Kidney tubule cell (primary cell): ENCODE measurements at regions not wholly inside any gene's neighbourhood (a gene's known extent, or its start where the extent isn't known, plus 50 kb on each side); places are given as distances from the start of the nearest gene placed in this dataset.
"Not testable (repeated sequence)": the region's sequence is repeated elsewhere in the genome, so short reads cannot be mapped to it uniquely, and the experiment has no call there.

Source experiments
- DNase-seq: peaks from one replicate; pipeline ENCODE4 v3.0.0-alpha.2; 2018; ENCODE audit warnings: low spot score

- DNase-seq, result peak; percentile 58
These were observed 165.2 kb upstream of the TMEM72 start for GRCh38 chr10:44745920-44746319.

GRCh38 chr10:44747593-44748172 lies 163.5 kb upstream of the TMEM72 start:
- DNase-seq, result no peak

GRCh38 chr10:44749151-44749550 lies 162.0 kb upstream of the TMEM72 start:
- peak; percentile 56 for DNase-seq

- peak; percentile 87 for DNase-seq
These were observed 158.4 kb upstream of the TMEM72 start for GRCh38 chr10:44752451-44753441.

- not testable (repeated sequence) for DNase-seq
These were observed 156.8 kb upstream of the TMEM72 start for GRCh38 chr10:44754355-44754754.

GRCh38 chr10:44755481-44755880 lies 155.7 kb upstream of the TMEM72 start:
- DNase-seq, result no peak

GRCh38 chr10:44756216-44756615 lies 154.9 kb upstream of the TMEM72 start:
- peak; percentile 63 for DNase-seq

- no peak for DNase-seq
These were observed 153.5 kb upstream of the TMEM72 start for GRCh38 chr10:44757551-44758205.

GRCh38 chr10:44759122-44759521 lies 152.0 kb upstream of the TMEM72 start:
- DNase-seq, result no peak

GRCh38 chr10:44760513-44760912 lies 150.6 kb upstream of the TMEM72 start:
- no peak for DNase-seq

- no peak for DNase-seq
These were observed 150.1 kb upstream of the TMEM72 start for GRCh38 chr10:44761076-44761475.

- no peak for DNase-seq
These were observed 147.8 kb upstream of the TMEM72 start for GRCh38 chr10:44763331-44763730.

- no peak for DNase-seq
These were observed 145.8 kb upstream of the TMEM72 start for GRCh38 chr10:44765299-44765698.

- no peak for DNase-seq
These were observed 144.5 kb upstream of the TMEM72 start for GRCh38 chr10:44766631-44767030.

GRCh38 chr10:44769450-44769849 lies 141.7 kb upstream of the TMEM72 start:
- DNase-seq, result no peak

- no peak for DNase-seq
These were observed 139.7 kb upstream of the TMEM72 start for GRCh38 chr10:44771233-44771995.

- no peak for DNase-seq
These were observed 137.6 kb upstream of the TMEM72 start for GRCh38 chr10:44773565-44773964.

GRCh38 chr10:44774676-44775401 lies 136.3 kb upstream of the TMEM72 start:
- no peak for DNase-seq

- DNase-seq, result no peak
These were observed 135.8 kb upstream of the TMEM72 start for GRCh38 chr10:44775402-44775741.

GRCh38 chr10:44776181-44776580 lies 135.0 kb upstream of the TMEM72 start:
- no peak for DNase-seq

- no peak for DNase-seq
These were observed 131.6 kb upstream of the TMEM72 start for GRCh38 chr10:44779511-44779910.

- no peak for DNase-seq
These were observed 130.7 kb upstream of the TMEM72 start for GRCh38 chr10:44780426-44780825.
